Loucy (cell line): ENCODE measurements at regions not wholly inside any gene's neighbourhood (a gene's known extent, or its start where the extent isn't known, plus 50 kb on each side); places are given as distances from the start of the nearest gene placed in this dataset.

ENCODE experiments used
- CTCF ChIP-seq: fragments of 200-600 bp; sonication (generic); conservative IDR thresholded peaks from 2 replicates; pipeline ENCODE4 v1.5.1; 2014; ENCODE audit warnings: mild to moderate bottlenecking, antibody characterized with exemption, low read length
- EZH2phosphoT487 ChIP-seq: fragments of 200-600 bp; IDR thresholded peaks from 2 replicates; pipeline ENCODE4 v1.6.1; 2018; ENCODE audit warnings: antibody characterized with exemption, mild to moderate bottlenecking, moderate library complexity, borderline replicate concordance

- TF ChIP-seq CTCF (no peak), EZH2phosphoT487 (no peak)
These were observed 143.4 kb upstream of the GLI3 start for GRCh38 chr7:42380401-42380800.
